ENCODE measurements at regions not wholly inside any gene's neighbourhood (a gene's known extent, or its start where the extent isn't known, plus 50 kb on each side); places are given as distances from the start of the nearest gene placed in this dataset.

DNA sequence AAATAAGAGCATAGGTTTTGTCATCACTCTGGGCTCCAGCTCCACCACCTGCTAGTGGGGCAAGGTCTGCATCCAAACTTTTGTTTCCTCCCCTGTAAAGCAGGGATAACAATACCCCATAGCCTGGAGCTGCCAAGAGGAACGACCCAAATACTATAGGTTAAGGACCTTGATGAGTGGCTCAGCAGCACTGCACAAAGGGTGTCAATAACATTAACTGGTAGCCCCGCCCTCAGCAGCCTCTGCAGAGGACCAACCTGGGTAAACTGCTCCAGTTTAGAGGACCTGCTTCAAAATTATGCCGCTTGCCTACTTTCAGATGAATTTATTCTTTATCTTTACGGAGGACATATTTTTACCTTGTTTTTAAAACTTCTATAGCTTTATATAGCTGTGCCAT lies 65.8 kb upstream of the RIOK3 start:
- no peak for DNase-seq (ENCODE audit: low spot score)

DNA sequence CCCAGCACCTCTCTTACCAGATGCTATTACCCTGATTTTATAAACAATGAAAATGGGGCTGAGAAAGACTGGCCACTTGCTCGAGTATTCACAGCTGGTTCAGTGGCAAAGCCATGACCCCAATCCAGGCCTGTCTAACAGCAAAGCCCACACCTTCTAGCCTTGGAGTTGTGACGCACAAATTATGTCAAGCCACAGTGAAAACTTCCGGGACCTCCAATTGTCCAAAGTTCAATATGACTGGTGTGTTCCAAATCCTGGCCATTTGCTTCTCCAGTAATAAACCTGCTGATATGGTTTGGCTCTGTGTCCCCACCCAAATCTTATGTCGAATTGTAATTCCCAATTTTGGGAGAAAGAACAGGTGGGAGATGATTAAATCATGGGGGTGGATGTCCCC lies 64.7 kb upstream of the RIOK3 start:
- no peak for DNase-seq (ENCODE audit: low spot score)

DNA sequence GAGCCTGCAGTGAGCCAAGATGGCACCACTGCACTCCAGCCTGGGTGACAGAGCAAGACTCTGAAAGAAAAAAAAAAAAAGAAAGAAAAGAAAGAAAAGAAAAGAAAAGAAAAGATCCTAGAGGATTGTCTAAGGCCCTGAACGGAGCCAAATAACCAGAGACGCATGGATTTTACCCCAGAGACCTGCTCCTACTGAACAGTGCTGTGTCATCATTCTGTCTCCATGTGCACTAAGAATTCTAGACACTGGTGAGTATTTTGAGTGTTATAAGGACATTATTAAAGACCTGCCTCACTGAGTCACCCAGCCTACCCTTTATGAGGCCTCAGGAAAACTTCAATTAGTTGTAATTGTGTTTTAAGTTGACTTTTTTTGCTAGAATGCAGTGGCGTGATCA lies 61.9 kb upstream of the RIOK3 start:
- DNase-seq (ENCODE audit: low spot score) = no peak

DNA sequence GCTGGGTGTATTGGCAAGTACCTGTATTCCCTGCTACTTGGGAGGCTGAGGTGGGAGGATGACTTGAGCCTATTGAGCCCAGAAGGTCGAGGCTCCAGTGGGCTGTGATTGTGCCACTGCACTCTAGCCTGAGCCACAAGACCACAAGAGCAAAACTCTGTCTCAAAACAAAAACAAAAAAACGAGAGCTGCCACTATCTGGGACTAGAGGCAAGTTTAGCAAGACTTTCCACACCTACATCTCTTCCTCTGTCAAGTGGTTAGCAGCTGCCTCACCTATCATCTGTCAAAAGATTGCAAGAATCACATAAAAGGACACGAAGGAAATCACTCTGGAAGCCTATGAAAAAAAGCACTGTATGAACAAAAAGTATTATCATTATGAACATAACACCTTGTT lies 55.2 kb upstream of the RIOK3 start:
- DNase-seq (ENCODE audit: low spot score) = no peak

DNA sequence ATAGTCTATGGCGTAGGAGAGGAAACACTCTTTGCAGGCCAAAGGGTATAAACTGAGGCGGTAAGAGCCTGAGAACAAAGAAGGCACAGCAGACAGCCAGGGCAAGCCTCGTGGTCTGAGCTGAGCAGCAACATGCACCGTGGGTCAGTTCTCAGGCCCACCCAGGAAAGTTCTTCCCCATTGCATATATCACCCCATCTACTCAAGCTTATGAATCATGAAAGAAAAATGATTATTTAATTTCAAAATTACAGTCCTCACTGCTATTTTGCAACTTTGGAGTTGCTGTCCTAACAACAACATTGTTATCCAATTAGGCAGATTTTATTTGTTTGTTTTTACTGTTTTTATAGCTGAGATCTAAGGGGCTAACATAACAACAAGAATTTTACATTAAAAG lies 54.7 kb upstream of the RIOK3 start:
- DNase-seq (ENCODE audit: low spot score) = peak; percentile 46

DNA sequence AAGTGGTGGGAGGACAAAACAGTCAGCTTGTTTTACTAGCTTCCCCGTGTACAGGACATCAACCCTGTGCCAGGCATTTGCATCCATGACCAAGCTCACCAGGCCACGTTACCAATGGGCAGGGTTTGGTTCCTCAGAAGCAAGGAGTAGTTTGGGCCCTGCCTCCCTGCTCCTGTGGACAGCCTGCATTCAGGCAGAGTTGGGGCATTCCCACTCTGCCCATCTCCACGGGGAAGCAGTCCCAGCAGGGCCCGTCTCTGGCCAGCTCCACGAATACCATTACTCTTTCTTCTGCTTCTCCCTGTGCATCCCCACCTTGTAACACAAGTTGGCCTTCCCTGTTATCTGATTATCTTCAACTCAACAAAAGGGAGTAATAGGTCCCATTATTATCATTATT lies 54.0 kb upstream of the RIOK3 start:
- no peak for DNase-seq (ENCODE audit: low spot score)

DNA sequence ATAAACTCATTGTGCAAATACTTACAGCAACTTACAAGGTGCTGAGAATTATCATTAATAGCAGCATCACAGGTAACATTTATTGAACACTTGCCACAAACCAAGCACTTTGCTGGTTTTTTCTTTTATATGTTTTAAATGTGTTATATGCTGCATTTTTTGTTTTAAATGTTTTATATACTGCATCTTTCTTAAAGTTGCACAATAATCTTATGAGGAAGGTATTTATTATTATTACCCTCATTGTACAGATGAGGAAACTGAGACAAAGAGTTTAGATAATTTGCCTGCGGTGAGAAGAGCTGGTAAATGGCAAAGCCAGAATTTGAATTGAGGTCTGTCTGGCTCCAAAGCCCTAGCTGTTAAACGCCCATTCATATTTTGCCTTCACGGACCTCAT lies 52.2 kb upstream of the RIOK3 start:
- no peak for DNase-seq (ENCODE audit: low spot score)

DNA sequence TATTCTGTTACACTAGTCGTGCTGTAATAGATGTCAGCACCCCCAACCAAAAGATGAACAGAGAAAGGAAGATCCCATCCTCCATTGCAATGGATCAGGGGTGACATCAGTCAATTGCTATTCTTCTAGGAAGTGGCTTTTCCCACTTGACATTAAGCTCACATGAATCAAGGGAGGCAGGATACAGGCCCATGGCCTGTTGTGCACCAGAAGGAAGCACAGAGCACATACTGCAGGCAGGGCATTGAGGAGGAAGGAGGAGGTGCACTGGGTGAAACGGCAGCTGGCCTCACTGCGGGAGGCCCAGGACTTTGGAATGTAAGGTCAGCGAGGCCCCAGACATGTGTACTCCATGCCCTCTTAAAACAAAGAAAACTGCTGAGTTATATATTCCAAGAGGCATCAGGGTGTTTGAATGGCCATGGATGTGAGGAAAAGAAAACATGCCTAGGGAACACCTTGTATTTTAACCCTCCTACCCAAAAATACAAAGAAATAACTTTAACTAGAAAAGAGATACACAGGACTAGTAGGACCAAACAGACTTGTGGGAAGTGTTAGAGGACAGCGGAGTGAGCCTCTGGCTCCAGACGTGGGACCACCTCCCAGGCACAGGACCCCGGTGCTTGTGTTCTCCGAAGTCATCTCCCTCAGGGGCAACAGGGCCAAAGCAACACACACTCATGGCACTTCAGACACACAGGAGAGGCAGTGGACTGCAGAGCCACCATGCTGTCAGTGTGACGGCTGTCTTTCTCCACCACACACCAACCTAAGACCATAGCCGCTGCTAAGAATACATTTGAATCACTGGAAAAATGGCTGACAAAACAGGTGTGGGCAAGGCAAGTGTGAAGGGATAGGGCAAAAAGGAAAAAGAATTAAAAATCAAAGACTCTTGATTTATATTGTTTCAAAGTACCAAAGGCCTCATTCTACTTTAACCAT lies 51.4 kb upstream of the RIOK3 start:
- DNase-seq (ENCODE audit: low spot score) = peak; percentile 28
